ENCODE measurements at regions not wholly inside any gene's neighbourhood (a gene's known extent, or its start where the extent isn't known, plus 50 kb on each side); places are given as distances from the start of the nearest gene placed in this dataset.
"Not testable (repeated sequence)": the region's sequence is repeated elsewhere in the genome, so short reads cannot be mapped to it uniquely, and the experiment has no call there.

GRCh38 chr6:44036699-44037101, 90.6 kb downstream of the MRPL14 start:
- no peak for DNase-seq (ENCODE audit: low spot score)

- DNase-seq (ENCODE audit: low spot score) = peak; percentile 60
These were observed 91.1 kb downstream of the MRPL14 start for GRCh38 chr6:44036196-44036595.

- DNase-seq (ENCODE audit: low spot score) = peak; percentile 43
These were observed 91.6 kb downstream of the MRPL14 start for GRCh38 chr6:44035621-44036020.

GRCh38 chr6:44034931-44035345, 92.3 kb downstream of the MRPL14 start:
- DNase-seq (ENCODE audit: low spot score) = no peak

- DNase-seq (ENCODE audit: low spot score) = no peak
These were observed 92.8 kb downstream of the MRPL14 start for GRCh38 chr6:44034391-44034861.

GRCh38 chr6:44030812-44031454, 96.3 kb downstream of the MRPL14 start:
- no peak for DNase-seq (ENCODE audit: low spot score)

GRCh38 chr6:44029444-44030185, 97.6 kb downstream of the MRPL14 start:
- DNase-seq (ENCODE audit: low spot score) = peak; percentile 77

GRCh38 chr6:44028789-44029310, 98.4 kb downstream of the MRPL14 start:
- peak; percentile 46 for DNase-seq (ENCODE audit: low spot score)

GRCh38 chr6:44025226-44025625, 102.0 kb downstream of the MRPL14 start:
- DNase-seq (ENCODE audit: low spot score) = no peak

GRCh38 chr6:44024574-44025219, 102.6 kb downstream of the MRPL14 start:
- DNase-seq (ENCODE audit: low spot score) = no peak

GRCh38 chr6:44023586-44024454, 103.4 kb downstream of the MRPL14 start:
- DNase-seq (ENCODE audit: low spot score) = no peak

GRCh38 chr6:44022671-44023352, 104.4 kb downstream of the MRPL14 start:
- DNase-seq (ENCODE audit: low spot score) = no peak

GRCh38 chr6:44022296-44022661, 105.0 kb downstream of the MRPL14 start:
- peak; percentile 35 for DNase-seq (ENCODE audit: low spot score)

GRCh38 chr6:44021589-44022295, 105.5 kb downstream of the MRPL14 start:
- no peak for DNase-seq (ENCODE audit: low spot score)

- no peak for DNase-seq (ENCODE audit: low spot score)
These were observed 106.4 kb downstream of the MRPL14 start for GRCh38 chr6:44020664-44021425.

GRCh38 chr6:44020148-44020547, 107.1 kb downstream of the MRPL14 start:
- peak; percentile 36 for DNase-seq (ENCODE audit: low spot score)

- DNase-seq (ENCODE audit: low spot score) = not testable (repeated sequence)
These were observed 109.9 kb downstream of the MRPL14 start for GRCh38 chr6:44017307-44017706.

- no peak for DNase-seq (ENCODE audit: low spot score)
These were observed 111.0 kb downstream of the MRPL14 start for GRCh38 chr6:44016131-44016870.

- peak; percentile 88 for DNase-seq (ENCODE audit: low spot score)
These were observed 115.2 kb downstream of the MRPL14 start for GRCh38 chr6:44012078-44012493.
